Calu3 (cell line): ENCODE measurements at regions not wholly inside any gene's neighbourhood (a gene's known extent, or its start where the extent isn't known, plus 50 kb on each side); places are given as distances from the start of the nearest gene placed in this dataset.

ENCODE experiments used
- BruUV-seq: library from RNA; stranded (reverse); fragments of 400-500 nt; replicated peaks from 2 replicates; lab custom pipeline; 2021; lab: Mats Ljungman, UMichigan
- CTCF ChIA-PET: fragments of 300-600 bp; sonication (Branson Sonifier 250); formaldehyde crosslinking; loops from one replicate; lab custom pipeline; 2022; ENCODE audit warnings: antibody characterized with exemption; lab: Charles Lee
- DNase-seq: peaks from one replicate; pipeline ENCODE4 v3.0.0; 2022
- H3K27ac Mint-ChIP-seq: one replicate; pipeline ENCODE4 v1.8.0; 2022; ENCODE audit warnings: mixed read lengths; ENCODE audit not compliant: unreplicated experiment
- H3K27me3 Mint-ChIP-seq: one replicate; pipeline ENCODE4 v1.8.0; 2022; ENCODE audit warnings: mixed read lengths; ENCODE audit not compliant: unreplicated experiment
- H3K36me3 Mint-ChIP-seq: one replicate; pipeline ENCODE4 v1.8.0; 2022; ENCODE audit warnings: mild to moderate bottlenecking, moderate library complexity, mixed read lengths; ENCODE audit not compliant: insufficient read depth, unreplicated experiment
- H3K4me1 Mint-ChIP-seq: one replicate; pipeline ENCODE4 v1.8.0; 2022; ENCODE audit warnings: mild to moderate bottlenecking, low read depth, mixed read lengths; ENCODE audit not compliant: unreplicated experiment
- H3K4me3 Mint-ChIP-seq: one replicate; pipeline ENCODE4 v1.8.0; 2022; ENCODE audit warnings: mild to moderate bottlenecking, low read depth, moderate library complexity, mixed read lengths; ENCODE audit not compliant: unreplicated experiment
- H3K9me3 Mint-ChIP-seq: one replicate; pipeline ENCODE4 v1.8.0; 2022; ENCODE audit warnings: low read depth, mixed read lengths; ENCODE audit not compliant: unreplicated experiment
- CTCF ChIP-seq: fragments of 200-600 bp; IDR thresholded peaks from one replicate; pipeline ENCODE4 v1.8.0; 2022; ENCODE audit warnings: antibody characterized with exemption; ENCODE audit not compliant: unreplicated experiment
- intact Hi-C: fragments of 100-400 bp; cut with micrococcal nuclease; formaldehyde crosslinking; loops from one replicate; pipeline ENCODE4 v1.10.0; 2022; ENCODE audit not compliant: unreplicated experiment

GRCh38 chr3:154987846-154988245 lies 92.3 kb upstream of the MME start:
- Mint-ChIP-seq H3K27me3 (no peaks in the 10 kb centered on the region), H3K4me1 (no peaks in the 10 kb centered on the region), H3K9me3 (peaks cover 3% of the 10 kb centered on the region), H3K36me3 (no peaks in the 10 kb centered on the region), H3K27ac (no peak overlapping the region), H3K4me3 (no peak overlapping the region)
- intact Hi-C loops = no loop called here
- no peak for DNase-seq
- CTCF ChIA-PET = no interaction called here
- no TSS peak for BruUV-seq
- no peak for TF ChIP-seq CTCF

- TF ChIP-seq CTCF = no peak
- CTCF ChIA-PET = no interaction called here
- BruUV-seq = no TSS peak
- Mint-ChIP-seq H3K9me3 (peaks cover 3% of the 10 kb centered on the region), H3K36me3 (no peaks in the 10 kb centered on the region), H3K4me3 (no peak overlapping the region), H3K27ac (no peak overlapping the region), H3K4me1 (no peaks in the 10 kb centered on the region), H3K27me3 (no peaks in the 10 kb centered on the region)
- intact Hi-C loops = no loop called here
- DNase-seq = no peak
These were observed 98.5 kb upstream of the MME start for GRCh38 chr3:154981664-154982063.

GRCh38 chr3:154981201-154981600 lies 98.9 kb upstream of the MME start:
- no peak overlapping the region for H3K4me3 Mint-ChIP-seq
- H3K4me1 Mint-ChIP-seq = no peaks in the 10 kb centered on the region
- H3K9me3 Mint-ChIP-seq = peaks cover 3% of the 10 kb centered on the region
- TF ChIP-seq CTCF = no peak
- BruUV-seq = no TSS peak
- DNase-seq = no peak
- intact Hi-C loops = no loop called here
- H3K36me3 Mint-ChIP-seq = no peaks in the 10 kb centered on the region
- no peaks in the 10 kb centered on the region for H3K27me3 Mint-ChIP-seq
- CTCF ChIA-PET = no interaction called here
- H3K27ac Mint-ChIP-seq = no peak overlapping the region

- TF ChIP-seq CTCF = no peak
- no peak overlapping the region for H3K4me3 Mint-ChIP-seq
- H3K4me1 Mint-ChIP-seq = no peaks in the 10 kb centered on the region
- CTCF ChIA-PET = interaction anchor here (0.7 kb wide), 2 partner anchors 324 to 1354 kb away, joined by 3 to 4 read pairs; no protein-coding TSS in a partner anchor
- no peaks in the 10 kb centered on the region for H3K36me3 Mint-ChIP-seq
- H3K27me3 Mint-ChIP-seq = no peaks in the 10 kb centered on the region
- BruUV-seq = no TSS peak
- DNase-seq = no peak
- intact Hi-C loops = no loop called here
- H3K9me3 Mint-ChIP-seq = peaks cover 3% of the 10 kb centered on the region
- H3K27ac Mint-ChIP-seq = no peak overlapping the region
These were observed 100.8 kb upstream of the MME start for GRCh38 chr3:154979331-154979730.
